PFSK-1 (cell line): ENCODE measurements at regions not wholly inside any gene's neighbourhood (a gene's known extent, or its start where the extent isn't known, plus 50 kb on each side); places are given as distances from the start of the nearest gene placed in this dataset.

Experiments
- FOXP2 ChIP-seq: optimal IDR thresholded peaks from 2 replicates; pipeline ENCODE3; 2011; ENCODE audit warnings: borderline replicate concordance, control low read depth, inconsistent platforms; ENCODE audit not compliant: insufficient read depth; ENCODE audit errors: extremely low read length, extremely low read depth
- POLR2AphosphoS5 ChIP-seq: IDR thresholded peaks from 2 replicates; pipeline ENCODE4 v1.6.1; 2012; ENCODE audit warnings: low read depth, mild to moderate bottlenecking, control low read depth, low read length, moderate library complexity
- REST ChIP-seq, 2 experiments: IDR thresholded peaks; 2 replicates each; pipeline versions ENCODE4 v1.6.1 to v1.8.0; 2011 to 2012; ENCODE audit warnings: low read depth in 2 of 2, low read length in 2 of 2, control low read depth in 1 of 2, inconsistent platforms in 1 of 2, mild to moderate bottlenecking in 1 of 2, moderate library complexity in 1 of 2; ENCODE audit not compliant: insufficient read depth in 1 of 2
- SIN3A ChIP-seq: IDR thresholded peaks from 2 replicates; pipeline ENCODE4 v1.6.1; 2012; ENCODE audit warnings: mild to moderate bottlenecking, low read length, moderate library complexity, borderline replicate concordance; ENCODE audit not compliant: insufficient read depth
- TAF1 ChIP-seq: IDR thresholded peaks from 2 replicates; pipeline ENCODE4 v1.6.1; 2012; ENCODE audit warnings: low read length, control low read depth, borderline replicate concordance; ENCODE audit not compliant: insufficient read depth

- no peak for TF ChIP-seq SIN3A
- no peak for TF ChIP-seq POLR2AphosphoS5
- no peak for TF ChIP-seq FOXP2
- TF ChIP-seq REST (IDR thresholded peaks at IDR 0.05; ENCODE audit: insufficient read depth in 1 of 2, low read depth in 2 of 2, low read length in 2 of 2): no peak
- no peak for TF ChIP-seq TAF1
Observed at GRCh38 chr3:64924961-64925360, 237.2 kb upstream of the ADAMTS9 start.

DNA sequence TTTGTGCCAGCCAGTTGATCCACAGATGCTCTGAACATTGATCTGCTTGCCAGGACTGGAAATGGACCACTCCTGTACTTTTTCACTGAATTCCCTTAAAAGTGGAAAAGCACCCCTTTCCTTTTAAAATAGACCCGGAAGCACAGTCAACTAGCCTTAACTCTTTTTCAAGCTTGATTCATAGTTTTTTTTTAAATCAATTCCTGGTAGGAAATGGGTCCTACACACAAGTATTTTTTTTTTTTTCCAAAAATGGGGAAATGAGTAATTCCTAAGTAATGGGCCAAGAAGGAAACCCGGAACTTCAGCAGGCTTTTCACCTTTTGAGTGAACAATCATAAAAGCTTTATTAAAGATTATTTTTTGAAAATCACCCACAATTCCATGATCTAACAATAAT lies 234.4 kb upstream of the ADAMTS9 start:
- TF ChIP-seq POLR2AphosphoS5: no peak
- no peak for TF ChIP-seq FOXP2
- no peak for TF ChIP-seq REST (IDR thresholded peaks at IDR 0.05; ENCODE audit: insufficient read depth in 1 of 2, low read depth in 2 of 2, low read length in 2 of 2)

DNA sequence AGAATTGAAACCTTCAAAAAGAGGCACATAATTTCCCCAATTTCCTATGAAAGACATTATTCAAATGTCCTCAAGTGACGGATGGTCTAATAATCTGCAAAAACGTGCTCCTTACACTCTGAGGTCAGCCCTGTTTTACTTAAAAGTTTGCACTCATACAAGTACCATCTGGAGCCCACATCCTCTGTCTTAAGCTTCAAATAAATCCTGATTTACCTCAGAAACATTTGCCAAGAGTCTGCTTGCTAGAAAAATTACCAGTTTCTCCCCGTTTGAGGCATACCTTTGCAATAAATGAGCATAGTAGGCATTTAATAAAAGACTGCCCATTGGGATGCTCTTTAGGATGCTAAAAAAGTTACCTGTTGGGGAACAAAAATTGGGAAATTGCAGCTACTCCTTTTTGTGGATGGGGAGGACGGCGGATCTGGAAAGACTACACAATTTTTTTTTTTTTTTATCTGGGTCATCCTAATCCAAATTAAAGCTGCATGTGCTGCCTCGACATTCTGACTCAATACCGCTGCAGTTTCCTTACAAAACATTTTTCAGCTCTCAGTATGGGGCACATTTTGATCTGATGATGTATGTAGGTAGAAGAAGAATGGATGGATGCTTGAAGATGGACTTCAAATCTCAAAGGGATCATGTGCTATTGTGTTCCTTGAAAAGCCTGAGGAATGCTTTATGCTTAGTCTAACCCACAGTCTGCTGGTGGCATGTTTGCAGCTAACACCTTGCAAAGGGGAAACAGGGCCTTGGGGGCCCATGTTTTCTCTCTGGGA lies 233.7 kb upstream of the ADAMTS9 start:
- TF ChIP-seq TAF1: no peak
- TF ChIP-seq POLR2AphosphoS5: no peak

GRCh38 chr3:64919934-64920333 lies 232.1 kb upstream of the ADAMTS9 start:
- TF ChIP-seq REST (IDR thresholded peaks at IDR 0.05; ENCODE audit: insufficient read depth in 1 of 2, low read depth in 2 of 2, low read length in 2 of 2): no peak
- TF ChIP-seq FOXP2: no peak
- no peak for TF ChIP-seq SIN3A
- no peak for TF ChIP-seq POLR2AphosphoS5
- TF ChIP-seq TAF1: no peak

DNA sequence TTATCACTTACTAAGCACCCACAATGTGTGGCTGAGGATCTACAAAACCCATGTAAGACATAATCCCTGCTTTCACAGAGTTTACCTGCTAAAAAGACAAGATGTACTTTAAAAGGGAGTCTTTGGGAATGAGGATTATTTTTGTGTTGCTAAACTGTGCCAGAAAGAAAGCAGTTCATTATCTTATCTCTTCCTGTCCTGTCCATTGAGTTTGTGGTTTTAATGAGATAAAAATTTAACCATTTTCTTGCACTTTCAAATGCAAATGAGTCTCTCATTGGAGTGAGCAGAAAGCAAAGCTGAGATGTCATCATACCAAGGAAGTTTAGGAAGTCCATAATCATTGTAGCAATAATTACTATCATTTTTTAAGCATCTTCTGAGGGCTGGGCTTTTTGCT lies 231.2 kb upstream of the ADAMTS9 start:
- TF ChIP-seq TAF1 (no peak), POLR2AphosphoS5 (no peak), FOXP2 (no peak), REST (IDR thresholded peaks at IDR 0.05; ENCODE audit: insufficient read depth in 1 of 2, low read depth in 2 of 2, low read length in 2 of 2) (no peak), SIN3A (no peak)
